GM10248 (cell line): ENCODE measurements at regions not wholly inside any gene's neighbourhood (a gene's known extent, or its start where the extent isn't known, plus 50 kb on each side); places are given as distances from the start of the nearest gene placed in this dataset.

Experiments used
- CTCF ChIA-PET: fragments of 300-600 bp; sonication (Branson Sonifier 250); formaldehyde crosslinking; extraction: SDS; loops from one replicate; lab custom pipeline; 2021; ENCODE audit warnings: antibody characterized with exemption; lab: Yijun Ruan, JAX
- POLR2A ChIA-PET: fragments of 350-650 bp; sonication (Branson Sonifier 250); formaldehyde crosslinking; extraction: SDS; loops from one replicate; lab custom pipeline; 2020; ENCODE audit warnings: antibody characterized with exemption; lab: Yijun Ruan, JAX
- DNase-seq: peaks from one replicate; pipeline ENCODE4 v3.0.0; 2012; ENCODE audit errors: extremely low spot score
- TF ChIP-seq, protein P1 (sequence below): IDR thresholded peaks from 2 replicates; pipeline ENCODE4 v1.5.1; 2012; ENCODE audit warnings: mild to moderate bottlenecking, low read depth; ENCODE audit errors: extremely low read depth, missing control alignments, control extremely low read depth

DNA sequence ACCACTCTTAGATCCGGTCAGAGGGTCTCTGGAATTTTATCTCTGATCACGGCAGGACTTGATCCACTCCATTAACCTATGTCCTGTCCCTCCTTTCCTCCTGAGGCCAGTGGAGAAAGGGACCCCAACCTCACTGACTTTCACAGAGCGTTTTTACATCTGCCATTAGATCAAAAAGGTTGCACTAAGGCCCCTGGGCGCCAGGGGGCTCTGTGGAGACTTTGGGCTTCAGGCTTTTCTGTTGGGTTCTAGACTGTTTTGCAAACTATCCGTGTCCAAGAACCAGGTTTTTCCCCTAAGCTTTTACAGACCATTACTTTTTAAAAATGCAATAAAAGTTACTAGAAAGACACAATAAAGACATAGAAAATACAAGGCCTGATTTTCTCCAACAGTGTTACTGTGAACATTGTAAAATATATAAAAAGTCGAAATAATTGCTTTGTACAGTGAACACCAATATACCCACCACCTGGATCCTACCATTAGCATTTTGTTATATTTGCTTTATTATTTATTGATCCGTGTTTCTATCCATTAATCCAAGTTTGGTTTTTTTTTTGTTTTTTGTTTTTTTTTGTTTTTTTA is 159.7 kb downstream of the POLR2M start:
- ChIA-PET CTCF (interaction anchor here (0.9 to 4.9 kb wide), 14 partner anchors 9 to 316 kb away, joined by 3 to 44 read pairs (median 4); partner anchors contain the start of gene ALDH1A2), POLR2A (no interaction called here)
- DNase-seq = peak; percentile 45
- TF ChIP-seq, protein P1, sequence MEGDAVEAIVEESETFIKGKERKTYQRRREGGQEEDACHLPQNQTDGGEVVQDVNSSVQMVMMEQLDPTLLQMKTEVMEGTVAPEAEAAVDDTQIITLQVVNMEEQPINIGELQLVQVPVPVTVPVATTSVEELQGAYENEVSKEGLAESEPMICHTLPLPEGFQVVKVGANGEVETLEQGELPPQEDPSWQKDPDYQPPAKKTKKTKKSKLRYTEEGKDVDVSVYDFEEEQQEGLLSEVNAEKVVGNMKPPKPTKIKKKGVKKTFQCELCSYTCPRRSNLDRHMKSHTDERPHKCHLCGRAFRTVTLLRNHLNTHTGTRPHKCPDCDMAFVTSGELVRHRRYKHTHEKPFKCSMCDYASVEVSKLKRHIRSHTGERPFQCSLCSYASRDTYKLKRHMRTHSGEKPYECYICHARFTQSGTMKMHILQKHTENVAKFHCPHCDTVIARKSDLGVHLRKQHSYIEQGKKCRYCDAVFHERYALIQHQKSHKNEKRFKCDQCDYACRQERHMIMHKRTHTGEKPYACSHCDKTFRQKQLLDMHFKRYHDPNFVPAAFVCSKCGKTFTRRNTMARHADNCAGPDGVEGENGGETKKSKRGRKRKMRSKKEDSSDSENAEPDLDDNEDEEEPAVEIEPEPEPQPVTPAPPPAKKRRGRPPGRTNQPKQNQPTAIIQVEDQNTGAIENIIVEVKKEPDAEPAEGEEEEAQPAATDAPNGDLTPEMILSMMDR = peak; percentile 71

DNA sequence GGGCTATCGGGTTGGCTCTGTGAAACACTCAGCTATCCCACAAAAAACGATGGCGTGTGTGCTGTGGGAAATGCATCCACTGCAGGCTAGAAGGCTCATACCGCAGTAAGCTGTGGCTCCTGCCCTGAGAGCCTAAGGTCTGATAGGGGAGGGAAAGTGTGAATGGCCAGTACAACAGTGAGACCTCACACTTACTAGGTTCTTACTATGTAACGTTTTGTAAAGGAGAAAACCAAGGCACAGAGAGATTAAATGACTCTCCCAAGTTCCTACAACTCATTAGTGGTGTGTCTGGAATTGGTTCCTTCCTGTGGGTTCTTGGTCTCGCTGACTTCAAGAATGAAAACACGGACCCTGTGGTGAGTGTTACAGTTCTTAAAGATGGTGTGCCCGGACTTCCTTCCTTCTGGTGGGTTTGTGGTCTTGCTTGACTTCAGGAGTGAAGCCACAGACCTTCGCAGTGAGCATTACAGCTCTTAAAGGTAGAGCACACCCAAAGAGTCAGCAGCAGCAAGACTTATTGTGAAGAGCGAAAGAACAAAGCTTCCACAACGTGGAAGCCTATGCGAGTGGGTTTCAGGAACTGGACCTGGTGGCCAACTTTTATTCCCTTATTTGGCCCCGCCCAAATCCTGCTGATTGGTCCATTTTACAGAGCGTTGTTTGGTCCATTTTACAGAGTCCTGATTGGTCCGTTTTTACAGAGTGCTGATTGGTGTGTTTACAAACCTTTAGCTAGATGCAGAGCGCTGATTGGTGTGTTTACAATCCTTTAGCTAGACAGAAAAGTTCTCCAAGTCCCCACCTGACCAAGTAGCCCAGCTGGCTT is 161.7 kb downstream of the POLR2M start:
- ChIA-PET POLR2A (no interaction called here), CTCF (interaction anchor here (1.1 to 4.9 kb wide), 6 partner anchors 11 to 315 kb away, joined by 3 to 44 read pairs (median 6); no protein-coding TSS in a partner anchor)
- DNase-seq = no peak
- TF ChIP-seq, protein P1 = no peak

- POLR2A ChIA-PET = no interaction called here
- CTCF ChIA-PET = interaction anchor here (1.5 to 4.6 kb wide), 4 partner anchors 10 to 200 kb away, joined by 4 to 46 read pairs (median 8); no protein-coding TSS in a partner anchor
- TF ChIP-seq, protein P1 = no peak
- DNase-seq = no peak
Observed at GRCh38 chr15:57870667-57871066, 164.2 kb downstream of the POLR2M start.

DNA sequence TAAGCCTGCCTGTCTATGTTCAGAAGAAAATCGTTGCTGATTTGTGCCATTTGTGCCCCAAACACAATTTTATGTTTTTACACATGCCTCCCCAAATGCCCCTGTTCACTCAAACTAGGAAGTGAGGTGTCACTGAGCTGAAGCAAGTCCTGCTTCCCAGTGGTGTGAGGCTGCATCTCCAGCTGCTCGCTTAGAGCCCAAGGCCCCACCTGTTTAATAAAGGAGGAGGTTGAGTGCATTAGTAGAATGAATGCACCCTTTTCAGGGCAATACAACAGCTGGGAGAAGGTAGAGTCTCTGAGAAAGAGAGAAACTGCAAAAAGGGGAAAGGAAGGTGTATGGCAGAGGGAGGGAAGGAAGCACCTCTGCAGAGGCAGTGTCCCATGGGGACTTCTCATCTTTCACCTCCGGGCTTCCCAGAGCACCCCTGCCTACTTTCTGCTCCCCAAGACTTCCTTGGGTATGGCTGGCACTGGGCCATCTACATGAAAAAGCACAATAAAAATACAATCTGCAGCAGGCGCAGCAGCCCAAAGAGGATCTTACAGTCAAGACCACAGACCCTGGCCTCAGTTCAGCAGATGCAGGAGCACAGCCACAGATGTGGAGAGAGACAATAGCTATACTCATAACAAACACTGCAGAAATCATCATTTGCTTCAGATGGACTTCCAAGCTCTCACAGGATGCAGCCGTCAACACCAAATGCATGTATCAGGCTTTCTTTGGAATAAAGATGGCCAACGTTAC is 165.9 kb downstream of the POLR2M start:
- ChIA-PET CTCF (interaction anchor here (0.9 to 4.6 kb wide), 5 partner anchors 7 to 198 kb away, joined by 3 to 46 read pairs (median 4); no protein-coding TSS in a partner anchor), POLR2A (no interaction called here)
- no peak for DNase-seq
- TF ChIP-seq, protein P1 = no peak

GRCh38 chr15:57873564-57874209 is 167.2 kb downstream of the POLR2M start:
- no peak for DNase-seq
- ChIA-PET CTCF (interaction anchor here (1.5 to 4.6 kb wide), 3 partner anchors 8 to 193 kb away, joined by 3 to 46 read pairs (median 6); no protein-coding TSS in a partner anchor), POLR2A (no interaction called here)
- TF ChIP-seq, protein P1 = no peak

DNA sequence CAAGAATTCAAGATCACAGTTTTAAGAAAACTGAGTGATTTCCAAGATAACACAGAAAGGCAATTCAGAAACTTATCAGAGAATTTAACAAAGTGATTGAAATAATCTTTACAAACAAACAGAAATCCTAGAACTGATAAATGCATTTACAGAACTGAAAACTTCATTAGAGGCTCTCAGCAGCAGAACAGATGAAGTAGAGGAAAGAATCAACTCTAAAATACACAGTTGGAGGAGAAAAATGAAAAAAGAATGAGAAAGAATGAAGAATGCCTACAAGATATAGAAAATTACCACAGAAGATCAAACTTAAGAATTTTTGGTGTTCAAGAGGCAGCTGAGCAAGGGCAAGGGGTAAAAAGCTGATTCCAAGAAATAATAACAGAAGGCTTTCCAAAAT is 168.8 kb downstream of the POLR2M start:
- POLR2A ChIA-PET = no interaction called here
- TF ChIP-seq, protein P1 = no peak
- no peak for DNase-seq
- CTCF ChIA-PET = interaction anchor here (1.5 to 2.6 kb wide), 2 partner anchors 9 to 192 kb away, joined by 3 to 6 read pairs; no protein-coding TSS in a partner anchor
